Spleen (tissue), 11 donors: ENCODE measurements at regions not wholly inside any gene's neighbourhood (a gene's known extent, or its start where the extent isn't known, plus 50 kb on each side); places are given as distances from the start of the nearest gene placed in this dataset.

Experiments used
- DNase-seq: peaks from one replicate; pipeline ENCODE4 v3.0.0-alpha.2; 2020
- H3K27ac ChIP-seq, 8 donors: fragments of 200-600 bp; sonication (generic) in 7 of 8; 1 replicate in 4 of 8; 2 replicates in 4 of 8; pipeline versions ENCODE4 v1.5.0 to v1.8.0; 2016 to 2021; ENCODE audit warnings: inconsistent platforms in 4 of 8, mild to moderate bottlenecking in 4 of 8, moderate library complexity in 1 of 8
- H3K27me3 ChIP-seq, 7 donors: fragments of 200-600 bp; sonication (generic) in 6 of 7; replicated peaks in 1 of 7; 1 replicate in 4 of 7; 2 replicates in 3 of 7; pipeline versions ENCODE4 v1.5.0 to v1.8.0; 2016 to 2021; ENCODE audit warnings: inconsistent platforms in 3 of 7, mild to moderate bottlenecking in 1 of 7
- H3K36me3 ChIP-seq, 6 donors: fragments of 200-600 bp; sonication (generic) in 5 of 6; 1 replicate in 4 of 6; 2 replicates in 2 of 6; pipeline versions ENCODE4 v1.5.0 to v1.8.0; 2016 to 2021; ENCODE audit warnings: inconsistent platforms in 2 of 6
- H3K4me1 ChIP-seq, 6 donors: fragments of 200-600 bp; sonication (generic) in 5 of 6; 1 replicate in 3 of 6; 2 replicates in 3 of 6; pipeline versions ENCODE4 v1.5.0 to v1.8.0; 2016 to 2021; ENCODE audit warnings: inconsistent platforms in 3 of 6
- H3K4me3 ChIP-seq, 8 donors: fragments of 200-600 bp; sonication (generic) in 7 of 8; 1 replicate in 4 of 8; 2 replicates in 4 of 8; pipeline versions ENCODE4 v1.5.0 to v1.8.0; 2016 to 2021; ENCODE audit warnings: inconsistent platforms in 4 of 8, mild to moderate bottlenecking in 4 of 8, moderate library complexity in 2 of 8
- H3K9me3 ChIP-seq, 8 donors: fragments of 200-600 bp; sonication (generic) in 7 of 8; 1 replicate in 4 of 8; 2 replicates in 4 of 8; pipeline versions ENCODE4 v1.5.0 to v1.8.0; 2016 to 2021; ENCODE audit warnings: inconsistent platforms in 4 of 8
- POLR2A ChIP-seq, 3 donors: fragments of 450-650 bp; IDR thresholded peaks; one replicate each; pipeline ENCODE4 v1.5.1; 2017; ENCODE audit warnings: antibody characterized with exemption in 3 of 3, mild to moderate bottlenecking in 1 of 3
- POLR2AphosphoS5 ChIP-seq, 3 donors: sonication (generic); formaldehyde crosslinking; IDR thresholded peaks; one replicate each; pipeline ENCODE4 v1.5.1; 2017; ENCODE audit warnings: antibody characterized with exemption in 3 of 3
- WGBS, 5 donors: extraction: QIAGEN DNeasy Blood & Tissue Kit in 3 of 5; methylation state at CpG; one replicate each; pipeline versions ENCODE4 v1.1.5 to v1.1.7; 2013 to 2018; 5-methylcytosine and 5-hydroxymethylcytosine counted together
- intact Hi-C: fragments of 100-400 bp; cut with DNase I; formaldehyde crosslinking; loops from one replicate; pipeline ENCODE4 v1.15.0; 2023; ENCODE audit warnings: low total_unique reads
- TF ChIP-seq, protein P1 (sequence below), 11 experiments: fragments of 200-600 bp in 7 of 11; fragments of 450-650 bp in 4 of 11; sonication (generic) in 4 of 11; IDR thresholded peaks in 8 of 11; conservative IDR thresholded peaks in 3 of 11; 1 replicate in 7 of 11; 2 replicates in 4 of 11; pipeline versions ENCODE4 v1.4.0 to v1.8.0; 2016 to 2021; ENCODE audit warnings: antibody characterized with exemption in 11 of 11, inconsistent platforms in 4 of 11, mild to moderate bottlenecking in 1 of 11
- donor health status: healthy with polysubstance abuse.
- donor health status: DM: no; HTN: no; CAD: no; lungs with moderate emphysema.
- donor health status: DM: no; HTN: no; CAD: no.
- donor health status: Bipolar disorder and iron deficiency.
- donor health status: healthy.
- donor health status: DM: no; HTN: no; CAD: no.
- donor health status: DM: yes; HTN: yes; CAD: no.

DNA sequence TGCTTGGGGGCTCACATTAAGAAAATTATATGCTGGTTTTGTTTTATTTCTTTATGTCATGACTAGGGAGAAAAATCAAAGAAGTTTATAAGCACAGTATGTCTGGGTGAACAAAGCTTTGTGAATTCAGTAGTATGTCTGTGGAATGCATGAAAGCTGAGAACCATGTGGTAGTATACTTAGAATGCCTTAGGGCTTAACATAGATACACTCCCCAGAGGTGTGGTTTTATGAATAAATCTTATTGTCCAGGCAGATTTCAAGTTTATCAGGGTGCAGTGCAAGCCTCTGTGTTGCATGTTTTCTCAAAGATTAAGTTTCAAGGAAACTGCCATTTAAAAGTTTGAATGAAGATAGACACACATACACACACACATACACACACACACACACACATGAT is 620.5 kb downstream of the CDY2B start:
- Histone ChIP-seq H3K9me3 (no peaks in the 10 kb centered on the region), H3K27me3 (no peaks in the 10 kb centered on the region), H3K4me1 (no peaks in the 10 kb centered on the region), H3K36me3 (no peaks in the 10 kb centered on the region), H3K27ac (no peak overlapping the region), H3K4me3 (no peak overlapping the region)
- intact Hi-C loops, result no loop called here
- DNase-seq, result no peak
- TF ChIP-seq POLR2AphosphoS5 (IDR thresholded peaks at IDR 0.05), result no peak
- TF ChIP-seq, protein P1, sequence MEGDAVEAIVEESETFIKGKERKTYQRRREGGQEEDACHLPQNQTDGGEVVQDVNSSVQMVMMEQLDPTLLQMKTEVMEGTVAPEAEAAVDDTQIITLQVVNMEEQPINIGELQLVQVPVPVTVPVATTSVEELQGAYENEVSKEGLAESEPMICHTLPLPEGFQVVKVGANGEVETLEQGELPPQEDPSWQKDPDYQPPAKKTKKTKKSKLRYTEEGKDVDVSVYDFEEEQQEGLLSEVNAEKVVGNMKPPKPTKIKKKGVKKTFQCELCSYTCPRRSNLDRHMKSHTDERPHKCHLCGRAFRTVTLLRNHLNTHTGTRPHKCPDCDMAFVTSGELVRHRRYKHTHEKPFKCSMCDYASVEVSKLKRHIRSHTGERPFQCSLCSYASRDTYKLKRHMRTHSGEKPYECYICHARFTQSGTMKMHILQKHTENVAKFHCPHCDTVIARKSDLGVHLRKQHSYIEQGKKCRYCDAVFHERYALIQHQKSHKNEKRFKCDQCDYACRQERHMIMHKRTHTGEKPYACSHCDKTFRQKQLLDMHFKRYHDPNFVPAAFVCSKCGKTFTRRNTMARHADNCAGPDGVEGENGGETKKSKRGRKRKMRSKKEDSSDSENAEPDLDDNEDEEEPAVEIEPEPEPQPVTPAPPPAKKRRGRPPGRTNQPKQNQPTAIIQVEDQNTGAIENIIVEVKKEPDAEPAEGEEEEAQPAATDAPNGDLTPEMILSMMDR (IDR thresholded peaks at IDR 0.05 in 8 of 11, conservative IDR thresholded peaks at IDR 0.05 in 3 of 11), result no peak
- TF ChIP-seq POLR2A (IDR thresholded peaks at IDR 0.05), result no peak

DNA sequence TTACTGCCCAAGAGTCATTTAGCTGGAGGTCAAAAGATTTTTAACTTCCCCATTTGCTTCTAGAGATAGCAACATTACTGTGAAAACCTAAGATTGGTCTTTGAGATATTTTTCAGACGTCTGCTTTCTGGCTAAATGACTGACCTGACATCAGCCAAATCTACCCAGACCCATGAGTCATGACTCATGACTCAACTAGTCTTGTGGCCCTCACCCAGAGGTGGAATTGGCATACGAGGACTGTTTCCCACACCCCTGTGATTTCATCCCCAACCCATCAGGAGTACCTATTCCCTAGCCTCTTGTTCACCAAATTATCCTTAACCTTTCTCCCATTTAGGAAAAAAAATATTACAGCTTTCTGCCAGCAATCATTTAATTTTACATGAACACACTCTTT is 641.6 kb downstream of the CDY2B start:
- 44 to 50% (median 44%) methylated on average over 2 of the region's 2 CpGs; no CpG with 5 or more reads in 2 of the 5 donors for WGBS, 5 donors
- TF ChIP-seq POLR2A (IDR thresholded peaks at IDR 0.05) (no peak), POLR2AphosphoS5 (IDR thresholded peaks at IDR 0.05) (no peak)
- TF ChIP-seq, protein P1 (IDR thresholded peaks at IDR 0.05 in 8 of 11, conservative IDR thresholded peaks at IDR 0.05 in 3 of 11), result no peak
- intact Hi-C loops, result no loop called here

DNA sequence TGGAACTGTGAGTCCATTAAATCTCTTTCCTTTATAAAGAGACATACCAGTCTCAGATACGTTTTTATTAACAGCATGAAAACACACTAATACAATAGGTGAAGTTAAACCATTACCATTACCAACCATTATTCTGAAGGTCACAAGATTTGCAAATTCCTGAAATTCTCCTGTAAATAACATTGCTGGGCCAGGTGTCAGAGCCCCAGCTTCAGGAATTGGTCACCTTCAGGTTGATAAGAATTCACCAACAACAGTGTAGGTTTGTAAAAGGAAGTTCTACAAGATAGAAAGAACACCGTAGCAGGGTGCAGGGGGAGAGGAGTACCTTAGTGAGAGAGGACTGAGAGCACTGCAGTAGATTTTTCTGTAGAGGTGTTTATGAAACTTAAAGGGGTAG is 644.3 kb downstream of the CDY2B start:
- TF ChIP-seq, protein P1 (IDR thresholded peaks at IDR 0.05 in 8 of 11, conservative IDR thresholded peaks at IDR 0.05 in 3 of 11), result no peak
- TF ChIP-seq POLR2A (IDR thresholded peaks at IDR 0.05), result no peak
- TF ChIP-seq POLR2AphosphoS5 (IDR thresholded peaks at IDR 0.05), result no peak

More for the DNA sequence above, 641.6 kb downstream of the CDY2B start:
- Histone ChIP-seq H3K27ac (no peak overlapping the region), H3K36me3 (no peaks in the 10 kb centered on the region), H3K4me3 (no peak overlapping the region), H3K27me3 (no peaks in the 10 kb centered on the region), H3K4me1 (no peaks in the 10 kb centered on the region), H3K9me3 (no peaks in the 10 kb centered on the region)
- DNase-seq, result no peak

DNA sequence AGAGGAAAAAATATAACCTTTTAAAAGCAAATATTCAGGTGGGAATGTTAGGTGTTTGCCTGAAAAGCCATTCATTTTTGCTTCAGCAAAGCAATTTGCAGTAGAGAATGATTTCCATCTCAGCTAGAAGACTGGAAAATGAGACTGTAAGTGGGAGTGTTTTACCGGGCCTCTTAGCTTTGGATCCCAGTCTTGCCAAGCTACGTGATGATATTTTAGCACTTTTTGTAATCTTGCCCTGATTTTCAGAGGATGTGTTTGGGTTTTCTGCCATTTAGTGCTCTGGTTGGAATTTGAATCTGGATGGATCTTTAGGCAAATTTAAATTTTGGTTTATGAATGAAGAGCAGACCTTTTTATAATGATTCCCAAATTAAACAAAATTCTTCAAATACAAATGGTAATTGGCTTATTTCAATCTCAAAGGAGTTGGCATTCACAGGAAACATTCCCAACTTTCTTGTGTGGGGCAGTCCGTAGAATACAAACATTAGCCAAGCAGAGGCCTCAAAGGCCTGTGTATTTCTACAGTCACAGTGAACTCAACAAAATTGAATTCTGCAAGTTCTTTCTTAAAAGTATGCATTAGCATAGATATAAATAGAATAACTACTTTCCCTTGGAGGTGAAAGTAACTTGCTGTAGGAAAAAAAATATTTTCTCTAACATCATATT is 646.4 kb downstream of the CDY2B start:
- Histone ChIP-seq H3K27ac (no peak overlapping the region), H3K4me3 (no peak overlapping the region), H3K27me3 (no peaks in the 10 kb centered on the region), H3K4me1 (no peaks in the 10 kb centered on the region), H3K36me3 (no peaks in the 10 kb centered on the region), H3K9me3 (no peaks in the 10 kb centered on the region)
- TF ChIP-seq, protein P1 (IDR thresholded peaks at IDR 0.05 in 8 of 11, conservative IDR thresholded peaks at IDR 0.05 in 3 of 11), result no peak
- TF ChIP-seq POLR2AphosphoS5 (IDR thresholded peaks at IDR 0.05) (no peak), POLR2A (IDR thresholded peaks at IDR 0.05) (no peak)
- intact Hi-C loops, result no loop called here
- DNase-seq, result no peak
- WGBS, 5 donors, result 31 to 49% (median 39%) methylated on average over 3 of the region's 3 CpGs; no CpG with 5 or more reads in 2 of the 5 donors

More for the DNA sequence above, 644.3 kb downstream of the CDY2B start:
- WGBS, 5 donors, result 50 to 67% (median 57%) methylated on average over 2 of the region's 2 CpGs; no CpG with 5 or more reads in 2 of the 5 donors
- H3K27me3 ChIP-seq, result no peaks in the 10 kb centered on the region
- no peaks in the 10 kb centered on the region for H3K4me1 ChIP-seq
- H3K4me3 ChIP-seq, result no peak overlapping the region
- no peak for DNase-seq
- H3K36me3 ChIP-seq, result no peaks in the 10 kb centered on the region
- intact Hi-C loops, result no loop called here
- no peak overlapping the region for H3K27ac ChIP-seq
- H3K9me3 ChIP-seq, result no peaks in the 10 kb centered on the region
